Activated naive CD8-positive, alpha-beta T cell treated with anti-CD3 and anti-CD28 coated beads for 36 hours (primary cell): ENCODE measurements at regions not wholly inside any gene's neighbourhood (a gene's known extent, or its start where the extent isn't known, plus 50 kb on each side); places are given as distances from the start of the nearest gene placed in this dataset.
"Not testable (repeated sequence)": the region's sequence is repeated elsewhere in the genome, so short reads cannot be mapped to it uniquely, and the experiment has no call there.

Source experiments
- DNase-seq: peaks from one replicate; pipeline ENCODE4 v3.0.0; 2021
- H3K27ac Mint-ChIP-seq: one replicate; pipeline ENCODE4 v1.8.0; 2022; ENCODE audit warnings: mild to moderate bottlenecking, moderate library complexity, mixed read lengths
- H3K27me3 Mint-ChIP-seq: one replicate; pipeline ENCODE4 v1.8.0; 2022; ENCODE audit warnings: mild to moderate bottlenecking, mixed read lengths
- H3K36me3 Mint-ChIP-seq: one replicate; pipeline ENCODE4 v1.8.0; 2021; ENCODE audit warnings: mild to moderate bottlenecking, mixed read lengths
- H3K4me1 Mint-ChIP-seq: one replicate; pipeline ENCODE4 v1.8.0; 2021; ENCODE audit warnings: mixed read lengths
- H3K4me3 Mint-ChIP-seq: one replicate; pipeline ENCODE4 v1.8.0; 2022; ENCODE audit warnings: mild to moderate bottlenecking, moderate library complexity, mixed read lengths
- H3K9me3 Mint-ChIP-seq: one replicate; pipeline ENCODE4 v1.8.0; 2022; ENCODE audit warnings: mixed read lengths

DNA sequence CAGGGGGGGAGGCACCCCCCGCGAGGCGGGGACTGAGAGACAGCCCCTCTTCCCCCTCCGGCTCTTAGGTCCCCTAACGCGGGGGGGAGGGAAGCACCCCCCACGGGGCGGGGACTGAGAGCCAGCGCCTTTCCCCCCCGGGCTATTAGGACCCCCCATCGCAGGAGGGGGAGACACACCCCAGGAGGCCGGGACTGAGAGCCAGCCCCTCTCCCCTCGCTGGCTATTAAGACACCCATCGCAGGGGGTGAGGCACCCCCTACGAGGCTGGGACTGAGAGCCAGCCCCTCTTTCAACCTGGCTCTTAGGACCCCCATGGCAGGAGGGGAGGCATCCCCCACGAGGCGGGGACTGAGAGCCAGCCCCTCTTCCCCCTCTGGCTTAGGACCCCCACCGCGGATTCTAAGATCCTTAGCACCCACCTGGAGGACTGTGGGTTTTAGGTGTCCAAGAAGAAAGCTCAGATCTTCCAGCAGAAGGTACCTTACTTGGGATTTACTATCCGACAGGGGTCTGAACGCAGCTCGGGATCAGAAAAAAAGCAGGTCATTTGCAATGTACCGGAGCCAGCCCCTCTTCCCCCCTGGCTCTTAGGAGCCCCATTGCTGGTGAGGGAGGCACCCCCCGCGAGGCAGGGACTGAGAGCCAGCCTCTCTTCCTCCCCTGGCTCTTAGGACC lies 197.8 kb upstream of the PZP start:
- Mint-ChIP-seq H3K9me3 (no peaks in the 10 kb centered on the region), H3K27me3 (no peaks in the 10 kb centered on the region), H3K4me3 (no peak overlapping the region), H3K27ac (no peak overlapping the region), H3K36me3 (peaks cover 4% of the 10 kb centered on the region), H3K4me1 (no peaks in the 10 kb centered on the region)
- no peak for DNase-seq

DNA sequence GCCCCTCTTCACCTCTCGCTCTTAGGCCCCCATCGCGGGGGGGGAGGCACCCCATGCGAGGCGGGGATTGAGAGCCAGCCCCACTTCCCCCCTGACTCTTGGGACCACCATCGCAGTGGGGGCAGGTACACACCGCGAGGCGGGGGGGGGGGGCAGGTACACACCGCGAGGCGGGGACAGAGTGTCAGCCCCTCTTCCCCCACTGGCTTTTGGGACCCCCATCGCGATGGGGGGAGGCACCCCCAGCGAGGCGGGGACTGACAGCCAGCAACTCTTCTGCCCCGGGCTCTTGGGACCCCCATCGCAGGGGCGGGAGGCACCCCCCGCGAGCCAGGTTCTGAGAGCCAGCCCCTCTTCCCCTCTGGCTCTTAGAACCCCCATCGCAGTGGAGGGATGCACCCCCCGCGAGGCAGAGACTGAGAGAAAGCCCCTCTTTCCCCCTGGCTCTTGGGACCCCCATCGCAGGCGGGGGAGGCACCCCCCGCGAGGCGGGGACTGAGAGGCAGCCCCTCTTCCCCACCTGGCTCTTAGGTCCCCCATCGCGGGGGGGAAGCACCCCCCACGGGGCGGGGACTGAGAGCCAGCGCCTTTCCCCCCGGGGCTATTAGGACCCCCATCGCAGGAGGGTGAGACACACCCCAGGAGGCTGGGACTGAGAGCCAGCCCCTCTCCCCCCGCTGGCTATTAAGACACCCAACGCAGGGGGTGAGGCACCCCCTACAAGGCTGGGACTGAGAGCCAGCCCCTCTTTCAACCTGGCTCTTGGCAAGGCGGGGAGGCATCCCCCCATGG lies 196.5 kb upstream of the PZP start:
- Mint-ChIP-seq H3K4me1 (no peaks in the 10 kb centered on the region), H3K9me3 (no peaks in the 10 kb centered on the region), H3K27me3 (no peaks in the 10 kb centered on the region), H3K27ac (no peak overlapping the region), H3K4me3 (no peak overlapping the region), H3K36me3 (peaks cover 4% of the 10 kb centered on the region)
- DNase-seq: no peak

DNA sequence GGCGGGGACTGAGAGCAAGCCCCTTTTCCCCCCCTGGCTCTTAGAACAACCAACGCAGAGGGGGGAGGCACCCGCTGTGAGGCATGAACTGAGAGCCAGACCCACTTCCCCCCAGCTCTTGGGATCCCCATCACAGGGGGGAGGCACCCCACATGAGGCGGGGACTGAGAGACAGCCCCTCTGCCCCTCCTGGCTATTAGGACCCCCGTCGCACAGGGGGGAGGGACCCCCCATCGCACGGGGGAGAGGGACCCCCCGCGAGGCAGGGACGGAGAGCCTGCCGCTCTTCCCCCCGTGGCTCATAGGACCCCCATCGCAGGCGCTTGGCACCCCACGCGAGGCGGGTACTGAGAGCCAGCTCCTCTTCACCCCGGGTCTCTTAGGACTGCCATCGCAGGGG lies 195.8 kb upstream of the PZP start:
- Mint-ChIP-seq H3K4me1 (no peaks in the 10 kb centered on the region), H3K27me3 (no peaks in the 10 kb centered on the region), H3K27ac (no peak overlapping the region), H3K36me3 (peaks cover 4% of the 10 kb centered on the region), H3K9me3 (no peaks in the 10 kb centered on the region), H3K4me3 (no peak overlapping the region)
- no peak for DNase-seq

DNA sequence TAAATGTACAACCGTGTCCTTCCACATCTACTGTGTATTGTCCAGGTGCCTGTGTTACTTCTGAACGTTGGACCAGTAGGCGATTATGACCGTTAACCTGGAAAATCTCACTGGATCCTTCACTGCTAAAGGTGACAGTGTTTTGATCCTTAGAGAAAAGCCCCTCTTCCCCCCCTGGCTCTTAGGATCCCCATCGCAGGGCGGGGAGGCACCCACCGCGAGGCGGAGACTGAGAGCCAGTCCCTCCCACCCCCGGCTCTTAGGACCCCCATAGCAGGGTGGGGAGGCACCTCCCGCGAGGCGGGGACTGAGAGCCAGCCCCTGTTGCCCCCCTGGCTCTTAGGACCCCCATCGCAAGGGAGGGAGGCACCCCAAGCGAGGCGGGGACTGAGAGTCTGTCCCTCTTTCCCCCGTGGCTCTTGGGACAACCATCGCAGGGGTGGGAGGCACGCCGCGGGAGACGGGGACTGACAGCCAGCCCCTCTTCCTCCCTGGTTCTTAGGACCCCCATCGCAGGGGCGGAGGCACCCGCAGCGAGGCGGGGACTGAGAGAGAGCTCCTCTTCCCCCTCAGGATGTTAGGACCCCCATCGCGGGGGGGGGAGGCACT lies 194.3 kb upstream of the PZP start:
- not testable (repeated sequence) for DNase-seq, H3K9me3 Mint-ChIP-seq, H3K36me3 Mint-ChIP-seq, H3K27me3 Mint-ChIP-seq, H3K4me3 Mint-ChIP-seq, H3K27ac Mint-ChIP-seq, H3K4me1 Mint-ChIP-seq

DNA sequence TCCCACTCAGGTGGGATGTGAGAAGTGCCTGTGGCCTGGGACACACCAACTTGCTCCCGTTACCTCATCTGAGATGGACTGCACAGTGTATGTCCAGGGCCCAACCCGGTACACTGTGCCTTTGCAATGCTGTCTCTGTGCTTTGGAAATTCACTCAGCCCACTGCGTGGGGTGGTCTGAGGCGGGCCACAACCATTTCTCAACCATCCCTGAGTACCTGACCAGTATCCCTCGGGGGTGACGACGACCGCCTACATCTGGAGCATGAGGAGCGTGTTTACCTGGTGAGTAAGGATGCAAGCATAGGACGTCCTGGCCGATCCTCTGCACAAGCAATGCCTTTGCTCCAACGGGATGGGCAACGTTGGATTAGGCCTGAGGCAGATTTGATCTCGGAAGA lies 188.2 kb upstream of the PZP start:
- H3K36me3 Mint-ChIP-seq, H3K27me3 Mint-ChIP-seq, H3K4me3 Mint-ChIP-seq, H3K9me3 Mint-ChIP-seq, DNase-seq, H3K27ac Mint-ChIP-seq, H3K4me1 Mint-ChIP-seq: not testable (repeated sequence)

DNA sequence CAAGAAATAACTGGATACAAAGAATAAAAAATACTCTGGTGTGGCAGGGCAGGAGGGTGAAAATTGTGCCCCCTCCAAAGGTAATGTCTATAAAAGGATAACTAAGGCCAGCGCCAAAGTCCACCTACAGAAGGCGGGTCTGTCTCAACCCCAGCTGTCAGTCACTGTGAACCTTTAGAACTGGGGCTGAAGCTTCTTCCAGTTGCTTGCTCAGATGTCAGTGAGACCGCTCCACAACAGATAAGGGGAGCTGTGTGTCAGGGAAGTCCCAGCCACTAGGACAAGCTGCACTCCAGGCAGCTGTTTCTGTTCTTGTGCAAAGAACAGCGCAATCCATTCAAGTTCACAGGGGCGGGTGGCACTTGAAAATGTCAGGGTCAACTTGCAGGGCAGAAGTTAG lies 187.0 kb upstream of the PZP start:
- not testable (repeated sequence) for DNase-seq, H3K27me3 Mint-ChIP-seq, H3K27ac Mint-ChIP-seq, H3K4me3 Mint-ChIP-seq, H3K4me1 Mint-ChIP-seq, H3K9me3 Mint-ChIP-seq, H3K36me3 Mint-ChIP-seq

DNA sequence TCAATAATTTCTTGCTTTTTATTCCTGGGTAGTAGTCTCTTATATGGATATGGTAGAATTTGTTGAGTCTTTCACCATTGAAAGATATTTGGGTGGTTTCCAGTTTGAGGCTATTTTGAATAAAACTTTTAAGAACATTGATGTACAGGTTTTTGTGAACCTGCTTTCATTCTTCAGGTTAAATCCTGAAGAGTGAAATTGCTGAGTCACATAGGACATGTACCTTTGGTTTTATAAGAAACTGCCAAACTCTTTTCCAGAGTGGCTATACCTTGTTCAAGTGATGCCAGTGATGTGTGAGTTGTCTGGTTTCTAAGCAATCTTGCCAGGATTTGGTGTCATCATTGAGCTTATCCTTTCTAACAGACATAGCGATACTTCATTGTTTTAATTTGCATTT lies 184.6 kb upstream of the PZP start:
- Mint-ChIP-seq H3K9me3 (no peaks in the 10 kb centered on the region), H3K4me3 (no peak overlapping the region), H3K27me3 (no peaks in the 10 kb centered on the region), H3K36me3 (peaks cover 3% of the 10 kb centered on the region), H3K4me1 (peaks cover 4% of the 10 kb centered on the region), H3K27ac (no peak overlapping the region)
- no peak for DNase-seq

DNA sequence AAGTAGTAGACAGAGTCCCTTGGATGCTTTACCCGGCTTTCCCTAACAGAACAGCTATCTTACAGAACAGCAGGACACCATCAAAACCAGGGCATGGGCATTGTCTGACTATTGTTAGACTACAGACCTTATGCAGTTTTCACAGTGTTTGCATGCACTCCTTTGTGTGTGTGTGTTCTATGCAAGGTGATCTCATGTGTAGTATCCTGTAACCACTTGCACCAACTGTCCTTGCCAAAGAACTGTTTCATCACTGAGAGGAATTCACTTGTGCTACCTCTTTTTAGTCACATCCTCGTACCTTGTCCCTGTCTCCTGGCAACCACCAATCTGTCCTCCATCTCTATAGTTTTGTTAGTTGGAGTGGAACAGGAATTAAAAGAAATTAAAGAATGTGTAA lies 183.6 kb upstream of the PZP start:
- Mint-ChIP-seq H3K9me3 (no peaks in the 10 kb centered on the region), H3K4me1 (peaks cover 13% of the 10 kb centered on the region), H3K27me3 (no peaks in the 10 kb centered on the region), H3K4me3 (no peak overlapping the region), H3K36me3 (peaks cover 2% of the 10 kb centered on the region), H3K27ac (no peak overlapping the region)
- no peak for DNase-seq

DNA sequence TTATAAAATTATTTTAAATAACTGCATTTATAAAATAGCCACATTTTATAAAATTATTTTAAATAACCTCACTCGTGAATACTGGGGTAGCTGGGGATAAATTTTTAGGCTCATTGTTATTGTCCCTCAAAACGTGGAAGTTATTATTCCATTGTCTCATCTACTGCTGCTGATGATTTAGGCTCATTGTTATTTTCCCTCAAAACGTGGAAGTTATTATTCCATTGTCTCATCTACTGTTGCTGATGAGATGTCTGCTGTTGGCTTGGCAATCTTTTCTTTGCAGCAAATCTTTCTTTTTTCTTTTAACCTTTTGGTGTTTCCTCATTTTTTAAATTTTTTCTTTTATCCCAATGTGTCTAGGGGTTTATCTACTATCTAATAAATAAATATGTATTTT lies 182.6 kb upstream of the PZP start:
- H3K36me3 Mint-ChIP-seq: no peaks in the 10 kb centered on the region
- no peak overlapping the region for H3K27ac Mint-ChIP-seq
- H3K27me3 Mint-ChIP-seq: no peaks in the 10 kb centered on the region
- DNase-seq: no peak
- no peaks in the 10 kb centered on the region for H3K9me3 Mint-ChIP-seq
- H3K4me3 Mint-ChIP-seq: no peak overlapping the region
- peaks cover 15% of the 10 kb centered on the region for H3K4me1 Mint-ChIP-seq

DNA sequence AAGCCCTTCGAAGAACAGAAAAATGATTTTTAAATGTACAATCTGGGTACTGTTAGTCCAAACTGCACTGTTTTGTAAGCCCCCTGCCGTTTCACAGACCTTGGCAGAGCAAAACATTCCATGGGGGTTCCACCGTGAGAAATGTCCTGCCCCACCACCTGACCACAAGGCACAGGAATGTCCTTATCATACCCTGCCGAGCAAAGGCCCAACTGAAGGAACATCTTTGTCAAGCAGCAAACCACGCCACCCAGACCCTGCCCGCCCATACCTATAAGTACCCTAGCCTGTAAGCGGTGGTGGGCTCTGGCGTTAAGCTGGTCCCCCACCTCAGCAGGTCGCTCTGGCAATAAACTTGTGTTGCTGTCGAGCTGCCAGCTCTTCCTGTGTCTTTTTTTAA lies 181.6 kb upstream of the PZP start:
- DNase-seq: no peak
- no peaks in the 10 kb centered on the region for H3K27me3 Mint-ChIP-seq
- H3K4me1 Mint-ChIP-seq: peaks cover 15% of the 10 kb centered on the region
- no peaks in the 10 kb centered on the region for H3K9me3 Mint-ChIP-seq
- no peaks in the 10 kb centered on the region for H3K36me3 Mint-ChIP-seq
- H3K4me3 Mint-ChIP-seq: no peak overlapping the region
- no peak overlapping the region for H3K27ac Mint-ChIP-seq

DNA sequence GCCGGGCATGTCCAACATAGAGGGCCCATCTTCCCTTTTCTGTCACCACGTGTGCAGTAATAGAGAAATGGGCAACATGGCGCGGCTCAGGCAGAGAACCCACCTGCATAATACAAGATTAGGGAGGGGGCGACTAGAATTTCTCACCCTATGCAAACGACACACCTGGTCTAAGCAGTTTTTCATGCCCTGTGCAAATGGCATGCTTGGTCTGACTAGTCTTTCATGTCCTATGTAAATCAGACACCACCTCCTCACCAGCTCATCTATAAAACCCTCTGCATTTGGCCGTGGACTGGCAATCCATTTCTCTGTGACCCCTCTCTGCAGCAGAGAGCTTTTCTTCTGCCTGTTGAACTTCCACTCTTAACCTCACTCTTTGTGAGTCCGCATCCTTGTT lies 180.2 kb upstream of the PZP start:
- no peak overlapping the region for H3K4me3 Mint-ChIP-seq
- DNase-seq: no peak
- no peaks in the 10 kb centered on the region for H3K9me3 Mint-ChIP-seq
- H3K27ac Mint-ChIP-seq: no peak overlapping the region
- H3K4me1 Mint-ChIP-seq: peaks cover 17% of the 10 kb centered on the region
- no peaks in the 10 kb centered on the region for H3K36me3 Mint-ChIP-seq
- no peaks in the 10 kb centered on the region for H3K27me3 Mint-ChIP-seq

DNA sequence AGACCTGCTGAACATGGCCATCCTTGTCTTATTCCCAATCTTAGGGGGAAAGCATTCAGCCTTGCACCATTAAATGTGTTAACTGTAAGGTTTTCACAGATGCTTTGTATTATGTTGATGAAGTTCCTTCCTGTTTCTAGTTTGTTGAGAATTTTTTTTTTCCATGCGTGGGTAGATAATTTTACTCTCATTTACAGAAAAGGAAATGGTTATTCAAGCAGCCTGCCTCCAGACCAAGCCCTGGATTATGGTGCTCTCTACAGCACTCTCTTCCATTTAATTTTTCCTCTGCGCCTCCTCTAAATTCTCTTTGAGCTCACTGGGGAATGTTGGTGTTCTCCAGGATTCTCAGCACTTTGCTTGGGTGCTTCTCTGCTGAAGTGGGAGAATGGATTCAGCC lies 179.3 kb upstream of the PZP start:
- Mint-ChIP-seq H3K9me3 (no peaks in the 10 kb centered on the region), H3K27ac (no peak overlapping the region), H3K36me3 (no peaks in the 10 kb centered on the region), H3K27me3 (no peaks in the 10 kb centered on the region), H3K4me3 (no peak overlapping the region), H3K4me1 (peaks cover 17% of the 10 kb centered on the region)
- no peak for DNase-seq

DNA sequence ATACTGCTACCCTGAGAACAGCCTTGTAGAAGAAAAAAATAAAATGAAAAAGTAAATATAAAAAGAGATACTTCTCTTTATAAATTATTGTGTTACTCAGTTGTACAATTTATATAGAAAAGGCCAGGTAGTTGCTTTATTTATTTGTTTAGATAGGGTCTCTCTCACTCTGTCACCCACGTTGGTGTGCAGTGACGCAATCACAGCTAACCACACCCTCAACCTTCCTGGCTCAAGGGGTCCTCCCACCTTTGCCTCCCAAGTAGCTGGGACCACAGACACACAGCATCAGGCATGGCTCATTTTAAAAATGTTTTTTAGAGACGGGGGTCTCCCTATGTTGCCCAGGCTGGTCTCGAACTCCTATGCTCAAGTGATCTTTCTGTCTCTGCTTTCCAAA lies 175.4 kb upstream of the PZP start:
- no peaks in the 10 kb centered on the region for H3K9me3 Mint-ChIP-seq
- H3K27me3 Mint-ChIP-seq: no peaks in the 10 kb centered on the region
- DNase-seq: no peak
- H3K4me3 Mint-ChIP-seq: no peak overlapping the region
- H3K4me1 Mint-ChIP-seq: peaks cover 17% of the 10 kb centered on the region
- H3K27ac Mint-ChIP-seq: no peak overlapping the region
- no peaks in the 10 kb centered on the region for H3K36me3 Mint-ChIP-seq

DNA sequence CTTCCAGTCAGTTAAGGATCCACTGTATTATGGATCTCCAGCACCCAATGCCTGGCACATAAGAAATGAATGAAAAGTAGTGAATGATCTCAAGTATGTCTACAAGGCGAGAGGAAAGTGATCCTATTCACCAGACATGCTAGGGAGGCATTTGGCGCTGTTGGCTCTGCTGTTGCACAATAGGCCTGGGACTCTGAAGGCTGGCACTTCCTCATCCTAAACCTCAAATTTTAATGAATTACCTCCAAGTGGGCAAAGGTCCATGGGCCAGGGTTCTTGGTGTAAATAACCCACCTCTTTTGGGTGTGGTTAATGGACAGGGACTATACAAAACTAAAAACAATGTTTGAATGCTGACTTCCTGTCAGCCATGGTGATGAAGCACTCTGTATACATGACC lies 173.4 kb upstream of the PZP start:
- no peaks in the 10 kb centered on the region for H3K9me3 Mint-ChIP-seq
- no peaks in the 10 kb centered on the region for H3K36me3 Mint-ChIP-seq
- DNase-seq: no peak
- H3K4me1 Mint-ChIP-seq: peaks cover 2% of the 10 kb centered on the region
- H3K27ac Mint-ChIP-seq: no peak overlapping the region
- H3K27me3 Mint-ChIP-seq: no peaks in the 10 kb centered on the region
- H3K4me3 Mint-ChIP-seq: no peak overlapping the region

DNA sequence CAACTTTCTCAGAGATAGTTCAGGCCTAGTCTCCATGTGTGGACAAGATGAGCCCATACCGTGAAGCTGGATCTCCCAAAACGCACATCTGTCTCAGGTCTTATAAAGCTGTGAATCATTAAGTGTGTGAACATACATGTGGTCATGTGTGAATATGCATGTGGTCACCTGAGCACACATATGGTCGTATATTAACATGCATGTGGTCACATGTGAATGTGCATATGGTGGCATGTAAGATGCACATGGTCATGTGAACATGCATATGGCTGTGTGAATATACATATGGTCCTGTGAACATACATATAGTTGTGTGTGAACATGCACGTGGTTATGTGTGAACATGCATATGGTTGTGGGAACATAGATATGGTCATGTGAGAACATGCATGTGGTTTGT lies 172.5 kb upstream of the PZP start:
- Mint-ChIP-seq H3K4me1 (peaks cover 2% of the 10 kb centered on the region), H3K27me3 (no peaks in the 10 kb centered on the region), H3K9me3 (no peaks in the 10 kb centered on the region), H3K36me3 (no peaks in the 10 kb centered on the region), H3K4me3 (no peak overlapping the region), H3K27ac (no peak overlapping the region)
- DNase-seq: no peak
